AG04450 (cell line): ENCODE measurements at regions not wholly inside any gene's neighbourhood (a gene's known extent, or its start where the extent isn't known, plus 50 kb on each side); places are given as distances from the start of the nearest gene placed in this dataset.
A peak's percentile ranks its signal among the peaks of the same experiment; 100 is the strongest.

Experiments used
- CTCF ChIA-PET: fragments of 300-600, 350-600 bp; formaldehyde crosslinking; extraction: SDS; loops from one replicate; lab custom pipeline; 2022; ENCODE audit warnings: antibody characterized with exemption, inconsistent platforms; lab: Charles Lee
- POLR2A ChIA-PET: fragments of 350-600 bp; formaldehyde crosslinking; extraction: SDS; loops from one replicate; lab custom pipeline; 2021; ENCODE audit warnings: antibody characterized with exemption, inconsistent platforms; lab: Yijun Ruan, JAX
- DNase-seq: peaks from one replicate; pipeline ENCODE4 v3.0.0-alpha.2; 2011; ENCODE audit warnings: low read depth, low spot score
- H3K27ac ChIP-seq: one replicate; pipeline ENCODE4 v1.5.1; 2012; ENCODE audit warnings: low read depth, low read length, control low read depth
- H3K27me3 ChIP-seq: one replicate; pipeline ENCODE4 v1.6.0; 2012; ENCODE audit warnings: low read length; ENCODE audit not compliant: control insufficient read depth, insufficient read depth
- H3K4me3 ChIP-seq: 2 replicates; pipeline ENCODE4 v1.5.1; 2011; ENCODE audit warnings: mild to moderate bottlenecking, low read depth, low read length, control low read depth
- H3K9me3 ChIP-seq: 2 replicates; pipeline ENCODE4 v1.5.1; 2012; ENCODE audit warnings: low read length; ENCODE audit not compliant: control insufficient read depth, insufficient read depth
- CTCF ChIP-seq: IDR thresholded peaks from 2 replicates; pipeline ENCODE4 v1.5.1; 2011; ENCODE audit warnings: low read depth, low read length, control low read depth, inconsistent platforms

DNA sequence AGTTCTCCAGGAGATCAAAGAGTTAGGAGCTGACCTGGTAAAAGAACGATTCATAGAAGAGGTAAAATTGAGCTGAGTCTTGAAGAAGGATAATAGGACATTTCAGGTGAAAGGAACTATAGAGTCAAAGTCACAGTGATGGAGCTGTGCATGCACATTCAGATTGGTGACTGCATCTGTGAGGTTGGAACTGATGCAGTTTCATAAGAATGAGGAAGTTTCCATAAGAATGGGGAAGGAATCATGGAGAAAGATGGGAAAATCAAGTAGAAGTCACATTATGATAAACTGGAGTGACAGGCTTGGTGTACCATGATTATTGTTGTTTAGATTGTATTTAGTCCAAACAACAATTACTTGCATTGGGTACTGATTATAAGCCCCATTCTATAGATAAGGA, 232.2 kb downstream of the FAM76B start:
- H3K27ac ChIP-seq, result no peak overlapping the region
- POLR2A ChIA-PET, result interaction anchor here (1.4 kb wide), 1 partner anchor 45 kb away, joined by 3 read pairs; no protein-coding TSS in a partner anchor
- CTCF ChIA-PET, result interaction anchor here (6.0 kb wide), 1 partner anchor 148 kb away, joined by 43 read pairs; no protein-coding TSS in a partner anchor

DNA sequence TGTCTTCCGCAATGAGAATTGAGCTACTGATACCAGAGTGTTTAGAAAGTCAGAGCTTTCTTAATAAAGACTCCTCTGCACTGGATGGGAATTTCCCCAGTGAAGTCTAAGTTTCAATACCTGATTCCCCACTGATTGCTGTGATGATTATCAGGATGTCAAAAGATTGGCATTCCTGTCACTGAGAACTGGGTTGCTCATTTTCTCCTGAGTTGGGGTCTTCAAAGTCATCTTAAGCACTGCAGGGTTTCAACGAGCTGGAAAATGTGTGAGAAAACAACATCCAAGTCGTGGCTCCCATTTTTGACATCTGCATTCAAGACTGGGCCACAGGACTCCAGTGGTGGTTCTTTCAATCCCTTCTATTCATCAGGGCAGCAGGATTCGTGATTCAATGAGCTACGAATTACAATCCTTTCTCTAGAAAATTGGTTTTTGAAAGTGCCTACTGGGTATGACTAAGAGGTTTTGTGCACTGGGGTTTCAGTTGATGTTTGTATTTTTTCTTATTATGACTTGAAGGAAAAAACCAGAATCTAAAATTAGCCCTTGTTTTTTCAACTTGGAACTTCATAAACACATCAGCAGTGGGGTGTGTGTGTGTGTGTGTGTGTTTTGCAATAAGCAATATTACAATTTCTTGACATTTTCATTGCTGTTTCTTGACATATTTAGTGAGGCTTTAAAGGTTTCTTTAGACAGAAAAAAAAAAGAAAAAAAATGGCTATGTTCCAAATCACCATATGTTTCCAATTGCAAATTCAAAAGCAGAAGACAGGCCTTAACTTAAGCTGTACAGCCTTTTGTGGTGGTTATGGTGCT, 233.0 kb downstream of the FAM76B start:
- H3K27me3 ChIP-seq, result no peaks in the 10 kb centered on the region
- H3K9me3 ChIP-seq, result no peaks in the 10 kb centered on the region
- POLR2A ChIA-PET, result interaction anchor here (1.4 kb wide), 1 partner anchor 44 kb away, joined by 3 read pairs; no protein-coding TSS in a partner anchor
- TF ChIP-seq CTCF, result no peak
- H3K4me3 ChIP-seq, result no peak overlapping the region
- peak overlapping the region; percentile 58 for H3K27ac ChIP-seq
- CTCF ChIA-PET, result interaction anchor here (1.2 to 6.0 kb wide), 2 partner anchors 11 to 149 kb away, joined by 3 to 43 read pairs; no protein-coding TSS in a partner anchor
- peak; percentile 23 for DNase-seq

More for the DNA sequence above, 232.2 kb downstream of the FAM76B start:
- TF ChIP-seq CTCF, result no peak
- no peak for DNase-seq
- H3K9me3 ChIP-seq, result no peaks in the 10 kb centered on the region
- no peaks in the 10 kb centered on the region for H3K27me3 ChIP-seq
- H3K4me3 ChIP-seq, result no peak overlapping the region

DNA sequence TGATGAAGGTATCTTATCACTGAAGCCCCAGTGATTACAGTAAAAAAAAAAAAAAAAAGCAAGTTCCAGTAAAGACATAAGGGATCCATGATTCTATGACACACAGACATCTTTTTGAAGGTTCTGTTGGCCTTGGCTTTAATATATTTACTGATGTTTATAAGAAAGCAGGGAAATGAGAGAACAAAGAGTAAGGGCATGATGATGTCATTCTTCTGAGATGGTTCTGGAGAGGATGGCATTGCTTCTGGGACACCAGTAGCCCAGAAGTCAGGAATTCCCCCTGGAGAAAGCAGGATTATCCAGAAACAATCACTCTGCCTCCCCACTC, 233.6 kb downstream of the FAM76B start:
- CTCF ChIA-PET, result interaction anchor here (1.2 to 6.0 kb wide), 2 partner anchors 11 to 150 kb away, joined by 3 to 43 read pairs; no protein-coding TSS in a partner anchor
- TF ChIP-seq CTCF, result no peak

GRCh38 chr11:95554911-95555310, 234.7 kb downstream of the FAM76B start:
- DNase-seq, result no peak
- TF ChIP-seq CTCF, result no peak
- no peaks in the 10 kb centered on the region for H3K27me3 ChIP-seq
- H3K4me3 ChIP-seq, result no peak overlapping the region
- POLR2A ChIA-PET, result no interaction called here
- H3K9me3 ChIP-seq, result no peaks in the 10 kb centered on the region
- CTCF ChIA-PET, result interaction anchor here (6.0 kb wide), 1 partner anchor 151 kb away, joined by 43 read pairs; no protein-coding TSS in a partner anchor
- no peak overlapping the region for H3K27ac ChIP-seq

More for the DNA sequence above, 233.6 kb downstream of the FAM76B start:
- DNase-seq, result no peak
- H3K4me3 ChIP-seq, result no peak overlapping the region
- no peaks in the 10 kb centered on the region for H3K27me3 ChIP-seq
- H3K9me3 ChIP-seq, result no peaks in the 10 kb centered on the region
- POLR2A ChIA-PET, result interaction anchor here (1.4 kb wide), 1 partner anchor 44 kb away, joined by 3 read pairs; no protein-coding TSS in a partner anchor
- H3K27ac ChIP-seq, result peak overlapping the region; percentile 58

GRCh38 chr11:95549301-95549700, 240.3 kb downstream of the FAM76B start:
- DNase-seq, result no peak
- H3K9me3 ChIP-seq, result no peaks in the 10 kb centered on the region
- ChIA-PET POLR2A (no interaction called here), CTCF (no interaction called here)
- H3K27ac ChIP-seq, result no peak overlapping the region
- no peaks in the 10 kb centered on the region for H3K27me3 ChIP-seq
- no peak overlapping the region for H3K4me3 ChIP-seq
- TF ChIP-seq CTCF, result no peak
